PFSK-1 (cell line): ENCODE measurements at regions not wholly inside any gene's neighbourhood (a gene's known extent, or its start where the extent isn't known, plus 50 kb on each side); places are given as distances from the start of the nearest gene placed in this dataset.

Source experiments
- POLR2AphosphoS5 ChIP-seq: IDR thresholded peaks from 2 replicates; pipeline ENCODE4 v1.6.1; 2012; ENCODE audit warnings: low read depth, mild to moderate bottlenecking, control low read depth, low read length, moderate library complexity
- REST ChIP-seq, 2 experiments: IDR thresholded peaks; 2 replicates each; pipeline versions ENCODE4 v1.6.1 to v1.8.0; 2011 to 2012; ENCODE audit warnings: low read depth in 2 of 2, low read length in 2 of 2, control low read depth in 1 of 2, inconsistent platforms in 1 of 2, mild to moderate bottlenecking in 1 of 2, moderate library complexity in 1 of 2; ENCODE audit not compliant: insufficient read depth in 1 of 2
- SIN3A ChIP-seq: IDR thresholded peaks from 2 replicates; pipeline ENCODE4 v1.6.1; 2012; ENCODE audit warnings: mild to moderate bottlenecking, low read length, moderate library complexity, borderline replicate concordance; ENCODE audit not compliant: insufficient read depth

GRCh38 chr13:103147961-103148360 is 81.7 kb upstream of the SLC10A2 start:
- TF ChIP-seq SIN3A: no peak
- no peak for TF ChIP-seq REST (IDR thresholded peaks at IDR 0.05; ENCODE audit: insufficient read depth in 1 of 2, low read depth in 2 of 2, low read length in 2 of 2)
- no peak for TF ChIP-seq POLR2AphosphoS5
